ENCODE measurements at regions not wholly inside any gene's neighbourhood (a gene's known extent, or its start where the extent isn't known, plus 50 kb on each side); places are given as distances from the start of the nearest gene placed in this dataset.
A peak's percentile ranks its signal among the peaks of the same experiment; 100 is the strongest.
"Not testable (repeated sequence)": the region's sequence is repeated elsewhere in the genome, so short reads cannot be mapped to it uniquely, and the experiment has no call there.

DNA sequence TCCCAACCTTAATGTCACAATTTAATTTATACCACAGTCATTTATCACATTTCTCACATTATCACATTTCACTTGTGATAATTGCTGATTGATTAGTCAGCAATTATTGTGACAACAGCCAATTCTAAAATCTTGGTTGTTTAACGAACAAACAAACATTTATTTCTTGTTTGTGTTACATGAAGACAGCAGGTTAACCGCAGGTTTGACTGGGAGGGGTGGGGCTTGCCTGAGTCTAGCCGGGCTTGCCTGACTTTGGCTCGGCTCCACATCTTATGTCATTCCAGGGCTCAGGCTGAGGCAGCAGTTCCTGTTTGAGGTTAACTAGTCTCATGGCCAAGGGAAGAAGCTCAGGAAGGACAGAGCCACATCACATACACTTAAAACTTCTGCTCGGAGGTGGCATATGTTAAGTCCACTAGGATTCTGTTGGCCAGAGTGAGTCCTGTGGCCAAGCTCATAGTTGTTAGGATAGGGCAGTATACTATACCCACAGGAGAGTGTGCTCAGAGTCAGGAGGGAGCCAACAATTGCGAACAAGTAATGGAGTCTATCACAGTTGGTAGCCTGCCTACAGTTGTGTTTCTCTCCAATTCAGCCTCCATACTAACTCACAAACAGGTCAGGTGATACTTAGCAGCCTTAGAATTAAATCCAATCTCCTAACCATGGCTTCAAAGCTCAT, 90.0 kb upstream of the IFNGR1 start:
- peak; percentile 29 for DNase-seq (ENCODE audit: low read depth)

DNA sequence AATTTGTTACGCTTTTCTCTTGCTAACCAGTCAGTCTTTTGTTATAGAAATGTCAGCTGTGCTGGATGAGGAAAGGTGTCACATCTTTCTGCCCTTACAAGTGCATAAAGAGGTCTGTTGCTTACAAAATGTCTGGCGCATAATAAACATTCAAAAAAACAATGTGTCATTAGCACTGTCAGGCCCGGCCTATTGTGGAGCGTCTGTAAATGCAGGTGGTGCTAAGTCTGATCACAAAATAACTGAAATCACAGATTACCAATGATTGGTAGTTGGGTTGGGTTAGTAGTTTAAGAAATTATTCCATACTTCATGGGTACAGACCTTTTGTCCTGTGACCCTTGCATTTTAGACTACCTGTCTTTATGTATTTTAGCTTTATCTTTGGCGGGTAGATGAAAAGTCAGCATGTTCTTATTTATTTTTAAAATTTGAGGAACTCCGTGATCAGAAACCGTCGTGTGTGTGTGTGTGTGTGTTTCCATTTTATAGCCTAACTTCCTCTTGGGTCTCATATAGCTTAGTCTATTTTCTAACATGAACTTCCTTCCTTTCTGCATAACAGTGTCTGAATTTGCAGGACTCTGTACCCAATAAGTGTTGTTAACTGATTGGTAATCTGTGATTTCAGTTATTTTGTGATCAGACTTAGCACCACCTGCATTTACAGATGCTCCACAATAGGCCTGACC, 88.1 kb upstream of the IFNGR1 start:
- DNase-seq (ENCODE audit: low read depth), result no peak

DNA sequence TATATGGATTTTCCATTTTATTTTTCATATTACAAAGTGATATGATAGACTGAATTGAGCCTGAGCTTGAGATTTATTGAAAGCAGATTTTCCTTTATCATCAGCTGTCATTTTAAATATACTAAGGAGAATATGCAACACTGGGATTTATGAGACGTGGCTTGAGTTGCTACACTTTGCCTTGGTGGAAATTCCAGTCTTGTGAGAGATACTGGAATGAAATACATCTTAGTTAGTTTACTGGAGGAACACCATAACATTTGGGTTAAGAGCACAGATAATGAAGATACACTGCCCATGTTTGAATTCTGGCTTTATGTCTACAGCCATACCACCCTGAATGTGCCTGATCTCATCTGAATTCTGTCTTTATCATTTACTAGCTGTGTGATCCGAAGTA, 86.5 kb upstream of the IFNGR1 start:
- DNase-seq (ENCODE audit: low read depth), result no peak

DNA sequence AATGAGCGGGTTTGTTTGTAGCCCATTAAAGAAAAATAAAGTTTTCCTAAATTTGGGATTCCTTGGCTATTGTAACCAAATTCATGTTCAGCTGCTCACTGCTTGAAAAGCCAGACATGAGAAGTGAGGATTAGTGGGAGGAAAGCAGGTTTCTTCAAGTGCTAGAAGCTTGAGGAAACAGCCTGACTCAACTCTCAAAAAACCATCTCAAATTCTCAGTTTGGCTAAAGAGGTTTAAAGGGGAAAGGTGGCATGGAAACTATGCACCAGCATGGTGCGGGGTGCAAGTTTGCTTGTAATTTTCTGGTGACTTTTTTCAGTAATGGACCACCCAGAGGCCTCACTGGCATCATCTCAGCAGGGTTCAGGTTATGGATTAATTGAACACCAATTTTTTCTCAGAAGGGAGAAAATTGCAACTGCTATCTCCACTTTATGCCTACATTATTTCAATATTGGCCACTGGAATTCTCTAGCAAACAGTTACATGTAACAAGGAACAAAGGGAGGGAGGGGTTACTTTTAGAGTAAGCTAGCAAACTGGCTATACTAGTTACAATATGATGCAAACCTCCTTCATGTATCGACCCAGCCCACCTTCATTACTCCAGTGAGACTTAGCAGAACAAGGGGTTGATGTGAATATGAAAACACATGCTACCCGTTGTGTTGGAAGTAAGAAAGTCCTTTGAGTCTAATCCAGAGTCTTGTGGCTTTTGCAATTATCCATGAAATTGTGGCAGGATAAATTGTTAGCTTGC, 85.0 kb upstream of the IFNGR1 start:
- no peak for DNase-seq (ENCODE audit: low read depth)

DNA sequence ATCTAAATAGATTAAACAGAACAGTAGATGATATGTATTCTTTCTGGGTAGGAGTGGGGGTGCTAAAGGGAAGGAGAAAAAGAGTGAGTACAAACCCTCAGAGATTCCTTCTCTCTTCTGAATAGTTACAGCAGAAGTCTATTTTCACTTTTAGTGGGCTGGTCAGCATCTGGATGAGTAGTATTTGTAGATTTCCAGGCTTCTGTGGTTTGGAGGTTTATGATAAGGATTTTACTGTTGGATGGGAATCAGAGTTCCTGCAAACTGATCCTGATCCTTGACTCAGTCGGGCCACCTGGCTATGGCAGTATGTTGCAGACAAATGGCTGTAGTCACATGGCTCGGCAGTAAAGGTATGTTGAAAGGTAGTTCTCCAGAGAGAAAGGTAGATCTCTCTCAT, 84.3 kb upstream of the IFNGR1 start:
- DNase-seq (ENCODE audit: low read depth), result no peak

DNA sequence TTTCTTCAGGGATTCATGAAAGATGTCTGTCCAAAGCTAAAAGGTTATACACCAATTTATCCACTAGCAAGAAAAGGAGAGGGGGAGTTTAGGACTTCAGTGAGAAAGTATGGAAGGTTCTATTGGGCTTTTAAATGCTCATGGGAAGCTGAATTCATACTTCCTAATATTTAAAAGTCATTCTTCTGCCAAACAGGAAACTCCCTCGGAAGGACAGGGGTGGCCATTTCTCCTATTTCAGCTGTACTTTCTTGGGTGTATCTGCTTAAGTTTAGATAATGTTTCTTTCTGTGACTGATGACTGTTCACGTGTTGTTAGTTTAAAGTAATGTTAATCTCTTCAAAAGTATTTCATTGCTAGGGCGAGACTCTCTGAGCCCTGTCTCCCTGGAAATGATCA, 80.5 kb upstream of the IFNGR1 start:
- DNase-seq (ENCODE audit: low read depth), result no peak

DNA sequence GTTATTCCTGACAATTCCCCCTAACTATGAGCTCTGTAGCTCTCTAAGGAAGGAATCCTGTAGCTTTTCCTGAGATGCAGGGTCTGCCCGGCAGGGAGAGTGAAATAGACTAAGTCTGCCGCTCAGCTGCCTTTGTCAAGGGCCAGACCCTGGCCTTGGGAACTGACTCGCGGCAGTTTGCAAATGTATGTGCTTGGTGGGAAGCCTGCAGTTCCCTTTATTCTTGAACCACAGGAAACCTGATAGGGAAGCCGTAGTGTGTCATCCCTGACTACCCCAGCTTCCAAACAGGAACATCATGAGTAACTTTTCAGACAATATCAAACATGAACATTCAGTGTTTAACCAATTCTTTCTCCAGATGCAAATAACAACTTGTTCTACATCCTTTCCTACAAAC, 78.7 kb upstream of the IFNGR1 start:
- DNase-seq (ENCODE audit: low read depth), result no peak

DNA sequence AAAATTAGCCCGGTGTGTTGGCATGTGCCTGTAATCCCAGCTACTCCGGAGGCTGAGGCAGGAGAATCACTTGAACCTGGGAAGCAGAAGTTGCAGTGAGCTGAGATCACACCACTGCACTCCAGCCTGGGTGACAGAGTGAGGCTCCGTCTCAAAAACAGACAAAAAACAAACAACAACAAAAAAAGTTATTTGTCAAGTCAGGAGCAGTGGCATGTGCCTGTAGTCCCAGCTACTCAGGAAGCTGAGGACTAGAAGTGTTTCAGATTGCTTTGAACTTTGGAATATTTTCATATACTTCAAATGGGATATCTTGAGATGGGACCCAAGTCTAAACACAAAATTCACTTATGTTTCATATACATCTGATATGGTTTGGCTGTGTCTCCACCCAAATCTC, 73.1 kb upstream of the IFNGR1 start:
- not testable (repeated sequence) for DNase-seq (ENCODE audit: low read depth)

DNA sequence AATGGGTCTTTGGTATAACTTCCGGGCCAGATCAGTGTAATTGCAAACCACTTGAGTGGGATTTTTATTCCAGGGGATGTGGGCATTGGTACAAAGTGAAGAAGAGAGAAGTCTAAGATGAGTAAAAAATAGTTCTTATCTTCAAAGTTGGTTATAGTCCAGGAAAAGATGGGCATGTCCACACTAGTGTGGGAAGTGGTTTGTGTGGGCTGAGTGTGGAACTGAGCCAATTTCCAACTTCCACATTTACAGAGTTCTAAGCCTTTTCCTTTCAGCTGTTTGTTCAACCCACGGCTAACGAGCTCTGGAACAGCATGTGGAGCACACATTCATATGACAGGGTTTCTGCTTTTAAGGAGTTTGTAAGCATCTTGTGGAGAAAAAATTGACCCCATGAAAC, 72.3 kb upstream of the IFNGR1 start:
- DNase-seq (ENCODE audit: low read depth), result no peak

DNA sequence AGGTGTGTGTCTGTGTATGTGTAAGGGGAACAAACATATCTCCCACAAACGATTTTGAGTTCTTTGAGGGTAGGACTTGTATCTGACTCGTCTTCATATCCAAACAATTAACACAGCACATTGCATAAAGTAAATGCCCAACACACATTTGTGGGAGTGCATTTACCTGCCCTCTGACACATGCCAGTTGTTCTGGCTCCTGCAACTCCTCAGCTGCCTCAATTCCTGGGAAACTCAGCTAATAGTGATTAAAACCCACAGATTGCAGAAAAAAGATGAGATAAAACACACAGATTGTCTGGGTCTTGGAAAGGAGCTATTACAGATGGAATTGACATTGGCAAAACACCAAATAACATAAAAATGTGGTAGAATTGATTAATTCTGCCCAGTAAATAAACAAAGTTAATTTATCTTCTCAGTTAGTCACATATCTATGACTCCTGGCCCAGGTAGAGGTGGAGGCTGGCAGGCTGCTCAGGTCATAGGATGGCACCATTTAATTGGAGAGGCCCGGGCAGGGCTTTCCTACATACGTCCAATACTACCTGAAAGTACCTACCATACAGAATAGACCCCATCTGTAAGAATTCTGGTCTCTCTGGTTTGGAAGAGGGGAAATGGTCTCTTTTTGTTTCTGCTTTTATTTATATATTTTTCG, 71.5 kb upstream of the IFNGR1 start:
- DNase-seq (ENCODE audit: low read depth), result no peak

DNA sequence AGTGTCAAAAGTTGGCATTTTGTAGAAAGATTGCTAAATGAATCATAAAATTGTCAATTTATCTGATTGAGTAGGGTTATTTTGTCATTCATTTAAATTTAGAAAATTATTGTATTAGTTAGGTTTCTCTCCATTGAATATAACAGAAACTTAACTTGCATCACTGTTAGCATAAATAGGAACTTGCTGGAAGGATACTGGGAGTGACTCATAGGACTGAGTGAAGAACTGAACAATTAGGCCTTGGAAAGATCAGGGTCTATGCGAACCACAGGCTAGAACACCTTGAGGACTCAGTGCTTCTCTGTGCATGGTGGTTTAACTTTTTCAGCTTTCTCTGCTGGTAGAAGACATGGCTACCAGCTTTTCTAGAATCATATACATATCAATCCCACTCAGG, 67.7 kb upstream of the IFNGR1 start:
- DNase-seq (ENCODE audit: low read depth), result no peak

DNA sequence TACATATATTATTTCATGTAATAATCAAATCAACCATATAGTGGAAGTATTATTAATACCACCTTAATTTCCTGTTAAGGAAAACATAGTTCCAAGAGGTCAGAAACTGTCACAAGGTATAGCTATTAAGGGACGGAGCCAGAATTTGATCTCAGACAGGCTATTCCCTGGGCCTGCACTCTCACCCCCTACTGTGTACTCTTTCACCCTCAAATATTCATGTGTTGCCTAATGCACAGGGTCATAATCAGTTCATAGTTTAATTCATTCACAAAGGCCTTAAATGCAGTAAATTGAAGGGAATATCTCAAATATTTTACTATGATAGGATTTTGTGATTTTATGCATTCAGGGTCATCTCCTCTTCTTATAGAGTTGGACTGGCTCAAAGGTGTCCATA, 67.2 kb upstream of the IFNGR1 start:
- DNase-seq (ENCODE audit: low read depth), result no peak

DNA sequence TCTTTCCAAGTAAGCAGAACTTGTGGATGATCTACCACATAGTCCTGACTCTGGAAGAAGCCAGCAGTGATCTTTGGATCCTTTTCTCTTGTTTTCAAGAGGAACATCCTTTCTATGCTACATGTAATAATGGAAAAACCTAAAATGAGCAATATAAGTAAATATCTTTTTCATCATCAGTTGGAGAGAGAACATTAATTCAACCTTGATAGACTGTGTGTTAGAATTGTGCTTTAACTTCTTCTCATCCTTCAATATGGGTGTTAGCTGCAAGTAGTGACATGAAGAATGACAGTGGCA, 65.6 kb upstream of the IFNGR1 start:
- no peak for DNase-seq (ENCODE audit: low read depth)

DNA sequence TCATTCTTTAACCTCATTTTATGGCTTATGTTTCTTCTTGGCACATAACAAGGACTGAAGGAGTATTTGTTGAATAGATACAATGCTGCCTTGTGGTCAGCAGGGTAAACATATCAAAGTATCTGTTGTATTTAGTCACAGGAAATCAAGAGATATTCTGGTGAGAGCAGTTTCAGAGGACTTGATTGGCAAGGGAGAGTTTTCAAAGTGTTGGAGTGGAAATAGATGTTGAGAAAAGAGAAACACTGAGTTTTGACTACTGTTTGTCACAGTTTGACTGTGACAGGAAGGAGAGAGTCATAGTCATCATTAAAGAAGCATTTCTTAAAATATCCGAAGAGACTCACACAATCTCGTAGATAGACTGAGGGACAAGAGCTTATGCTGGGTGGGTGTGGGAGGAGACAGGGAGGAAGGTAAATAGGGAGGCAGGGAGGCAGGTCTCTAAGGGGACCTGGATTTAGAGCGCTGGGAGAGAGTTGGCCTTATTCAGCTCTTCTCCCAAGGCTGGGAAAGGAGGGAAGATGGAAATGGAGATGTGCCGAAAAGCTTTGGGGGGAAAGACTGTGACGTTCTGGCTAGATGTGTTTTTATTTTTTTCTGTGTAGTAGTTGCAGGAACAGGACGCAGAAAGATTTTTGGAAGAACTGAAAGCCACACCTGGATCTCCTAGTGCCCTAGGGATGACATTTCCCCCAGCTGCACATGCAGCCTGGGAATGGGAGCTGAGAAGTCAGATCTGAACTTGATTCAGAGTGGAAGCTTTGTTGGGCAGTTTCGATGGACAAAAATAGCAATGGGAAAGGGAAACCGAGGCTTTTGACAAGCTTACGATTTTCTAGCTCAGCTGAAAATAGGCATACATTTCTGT, 65.0 kb upstream of the IFNGR1 start:
- no peak for DNase-seq (ENCODE audit: low read depth)

DNA sequence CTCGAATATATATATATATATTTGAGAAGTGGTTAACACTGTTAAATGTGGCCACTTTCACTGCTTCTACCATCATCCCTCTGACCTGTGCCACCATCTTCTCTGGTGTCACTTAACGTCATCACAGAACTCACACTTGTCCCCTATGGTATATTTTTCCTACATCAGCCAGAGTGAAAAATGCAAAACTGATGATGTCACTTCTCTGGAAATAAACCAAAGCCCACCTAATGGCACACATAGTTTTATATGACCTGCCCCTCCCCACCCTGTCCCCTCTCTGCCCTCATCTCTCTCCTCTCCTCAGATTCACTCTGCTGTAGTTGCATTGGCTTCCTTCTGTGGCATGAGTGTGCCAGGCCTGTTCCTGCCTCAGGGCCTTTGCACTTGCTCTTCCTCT, 63.9 kb upstream of the IFNGR1 start:
- no peak for DNase-seq (ENCODE audit: low read depth)

DNA sequence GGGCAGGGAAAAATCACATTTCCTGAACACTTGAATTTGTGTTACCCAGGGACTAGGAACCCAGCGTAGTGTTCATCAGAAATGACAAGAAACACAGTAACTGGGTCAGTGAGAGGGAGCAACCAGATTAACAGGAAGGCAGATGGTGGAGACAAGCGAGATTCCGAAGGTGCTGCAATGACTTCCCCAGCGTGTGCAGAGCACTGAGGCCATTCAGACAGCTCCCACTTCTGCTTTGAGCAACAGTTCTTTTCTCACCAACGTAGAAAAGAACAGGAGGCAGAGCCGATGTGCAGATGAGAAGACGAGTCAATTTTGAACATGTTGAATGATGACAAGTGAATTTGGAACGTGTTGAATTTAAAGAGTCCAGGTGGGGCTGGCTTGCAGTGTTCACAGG, 63.1 kb upstream of the IFNGR1 start:
- DNase-seq (ENCODE audit: low read depth), result no peak

DNA sequence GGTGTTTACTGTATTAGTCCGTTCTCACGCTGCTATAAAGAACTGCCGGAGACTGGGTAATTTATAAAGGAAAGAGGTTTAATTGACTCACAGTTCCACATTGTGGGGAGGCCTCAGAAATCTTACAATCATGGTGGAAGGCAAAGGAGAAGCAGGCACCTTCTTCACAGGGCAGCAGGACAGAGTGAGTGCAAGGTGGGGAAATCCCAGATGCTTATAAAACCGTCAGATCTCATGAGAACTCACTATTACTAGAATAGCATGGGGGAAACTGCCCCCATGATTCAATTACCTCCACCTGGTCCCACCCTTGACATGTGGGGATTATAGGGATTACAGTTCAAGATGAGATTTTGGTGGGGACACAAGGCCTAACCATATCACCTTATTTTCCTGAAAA, 60.1 kb upstream of the IFNGR1 start:
- not testable (repeated sequence) for DNase-seq (ENCODE audit: low read depth)

DNA sequence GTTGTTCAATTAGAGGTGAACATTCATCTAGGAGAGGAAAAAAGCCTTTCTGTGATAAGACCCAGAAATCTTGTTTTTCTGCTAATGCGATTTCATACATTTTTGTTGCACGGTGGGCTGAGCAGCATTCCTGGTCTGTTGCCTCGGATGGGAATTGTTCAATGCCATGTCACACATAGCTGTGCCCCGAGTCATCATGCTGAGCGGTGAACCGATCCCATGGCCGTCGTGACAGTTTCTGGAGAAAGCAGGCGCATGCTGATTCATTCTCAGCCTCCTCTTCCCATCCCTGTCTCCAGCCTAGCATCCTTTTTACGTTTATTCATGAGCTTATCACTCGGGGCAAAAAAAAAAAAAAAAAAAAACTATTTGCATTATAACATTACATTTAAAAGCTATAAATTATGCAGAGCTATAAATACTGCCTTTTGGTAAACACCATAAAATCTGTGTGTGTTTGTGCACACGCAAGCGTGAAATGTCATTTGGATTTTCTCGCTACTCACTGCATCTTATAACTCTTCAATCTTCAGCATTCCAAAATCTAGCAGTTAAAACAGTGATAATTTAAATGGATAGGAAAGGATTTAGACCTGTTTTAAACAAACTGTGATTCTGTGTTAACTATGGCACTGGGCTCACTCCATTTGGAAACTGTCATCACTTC, 58.9 kb upstream of the IFNGR1 start:
- peak; percentile 62 for DNase-seq (ENCODE audit: low read depth)

DNA sequence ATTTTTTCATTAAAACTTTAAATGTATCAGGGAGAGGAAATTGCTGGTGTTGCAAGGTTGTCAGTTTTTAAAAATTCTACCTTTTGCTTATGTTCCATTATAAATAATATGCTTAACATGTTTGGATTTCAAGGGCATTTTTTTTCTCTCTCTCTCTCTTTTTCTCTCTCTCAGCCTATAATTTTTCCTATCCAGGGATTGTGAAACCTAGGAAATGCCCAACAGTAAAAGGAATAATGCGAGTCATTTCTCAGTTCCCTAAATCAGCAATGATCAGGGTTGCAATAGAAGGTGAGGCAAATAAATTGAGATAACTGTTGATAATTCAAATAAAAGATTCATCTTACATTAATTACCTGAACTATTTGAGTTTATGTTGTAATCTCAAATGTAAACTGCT, 53.2 kb upstream of the IFNGR1 start:
- no peak for DNase-seq (ENCODE audit: low read depth)

DNA sequence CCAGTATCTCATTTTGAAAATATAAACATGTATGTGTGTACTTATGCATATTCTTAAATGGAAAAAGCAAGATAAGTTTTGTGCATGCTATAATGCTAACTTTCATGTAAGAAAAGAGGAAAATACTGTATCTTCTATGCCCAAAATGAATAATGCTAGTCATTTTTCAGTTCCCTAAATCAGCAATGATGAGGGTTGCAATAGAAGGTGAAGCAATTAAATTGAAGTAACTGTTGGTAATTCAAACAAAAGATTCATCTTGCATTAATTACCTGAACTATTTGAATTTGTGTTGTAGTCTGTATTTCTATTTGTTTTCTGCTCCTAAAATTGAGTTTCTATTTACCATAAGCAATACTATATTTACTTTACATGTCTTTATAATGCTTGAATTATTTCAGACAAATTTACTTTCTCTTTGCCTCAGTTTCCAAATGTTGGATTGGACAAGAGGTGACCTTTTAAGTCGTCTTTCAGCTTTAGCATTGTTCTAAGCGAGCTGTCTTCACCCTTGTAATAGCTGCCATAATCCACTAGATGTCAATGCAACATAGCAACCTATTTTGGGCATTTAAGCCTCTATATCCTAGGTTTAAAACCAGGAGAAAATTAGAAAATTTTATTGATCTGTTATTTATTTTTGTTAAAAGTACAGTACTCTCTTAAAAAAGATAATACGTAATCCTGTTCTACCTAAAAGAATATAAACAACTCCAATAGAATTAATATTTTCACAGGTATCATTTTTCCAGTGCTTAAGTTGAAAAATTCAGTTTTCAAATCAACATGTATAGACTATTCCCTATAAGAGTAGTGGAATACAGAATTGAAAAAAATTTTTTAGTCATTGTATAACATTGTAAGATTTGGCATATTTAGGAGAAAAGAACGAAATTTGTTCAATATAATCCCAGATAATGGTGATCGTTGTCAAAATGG, 52.3 kb upstream of the IFNGR1 start:
- peak; percentile 26 for DNase-seq (ENCODE audit: low read depth)

Data from GM04504 (cell line).